ENCODE measurements at regions not wholly inside any gene's neighbourhood (a gene's known extent, or its start where the extent isn't known, plus 50 kb on each side); places are given as distances from the start of the nearest gene placed in this dataset.

DNA sequence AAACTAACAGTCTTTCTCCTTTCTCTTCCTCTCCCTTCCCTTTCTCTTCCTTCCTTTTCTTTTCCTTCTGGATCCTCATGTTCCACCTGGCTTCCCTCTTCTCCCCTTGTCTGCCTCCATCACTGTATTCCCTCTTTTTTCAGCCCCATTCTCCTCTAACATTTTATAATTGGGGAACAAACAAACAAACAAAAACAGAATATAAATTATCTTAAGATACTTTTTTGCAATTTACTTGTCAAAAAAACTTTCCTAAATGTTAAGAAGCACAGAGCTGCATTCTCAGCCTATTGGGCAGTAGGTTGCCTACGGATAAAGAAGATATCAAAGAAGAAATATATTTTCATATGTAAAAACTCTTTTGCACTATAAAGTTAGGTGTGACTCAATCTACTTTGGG is 1382.2 kb upstream of the MIR17HG start:
- Histone ChIP-seq H3K36me3 (no peaks in the 10 kb centered on the region), H3K4me3 (no peak overlapping the region), H3K9me3 (replicated peaks) (no peaks in the 10 kb centered on the region), H3K4me1 (no peaks in the 10 kb centered on the region), H3K27ac (replicated peaks) (no peak overlapping the region), H3K27me3 (ENCODE audit: low read depth) (no peaks in the 10 kb centered on the region)
- DNase-seq, result no peak
- intact Hi-C loops (cut with micrococcal nuclease), result no loop called here
- TF ChIP-seq, protein P1, sequence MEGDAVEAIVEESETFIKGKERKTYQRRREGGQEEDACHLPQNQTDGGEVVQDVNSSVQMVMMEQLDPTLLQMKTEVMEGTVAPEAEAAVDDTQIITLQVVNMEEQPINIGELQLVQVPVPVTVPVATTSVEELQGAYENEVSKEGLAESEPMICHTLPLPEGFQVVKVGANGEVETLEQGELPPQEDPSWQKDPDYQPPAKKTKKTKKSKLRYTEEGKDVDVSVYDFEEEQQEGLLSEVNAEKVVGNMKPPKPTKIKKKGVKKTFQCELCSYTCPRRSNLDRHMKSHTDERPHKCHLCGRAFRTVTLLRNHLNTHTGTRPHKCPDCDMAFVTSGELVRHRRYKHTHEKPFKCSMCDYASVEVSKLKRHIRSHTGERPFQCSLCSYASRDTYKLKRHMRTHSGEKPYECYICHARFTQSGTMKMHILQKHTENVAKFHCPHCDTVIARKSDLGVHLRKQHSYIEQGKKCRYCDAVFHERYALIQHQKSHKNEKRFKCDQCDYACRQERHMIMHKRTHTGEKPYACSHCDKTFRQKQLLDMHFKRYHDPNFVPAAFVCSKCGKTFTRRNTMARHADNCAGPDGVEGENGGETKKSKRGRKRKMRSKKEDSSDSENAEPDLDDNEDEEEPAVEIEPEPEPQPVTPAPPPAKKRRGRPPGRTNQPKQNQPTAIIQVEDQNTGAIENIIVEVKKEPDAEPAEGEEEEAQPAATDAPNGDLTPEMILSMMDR (IDR thresholded peaks at IDR 0.05; ENCODE audit: borderline replicate concordance), result no peak

- H3K27ac ChIP-seq (replicated peaks), result no peak overlapping the region
- intact Hi-C loops (cut with micrococcal nuclease), result no loop called here
- no peaks in the 10 kb centered on the region for H3K9me3 ChIP-seq (replicated peaks)
- no peak for DNase-seq
- no peaks in the 10 kb centered on the region for H3K27me3 ChIP-seq (ENCODE audit: low read depth)
- H3K4me3 ChIP-seq, result no peak overlapping the region
- no peaks in the 10 kb centered on the region for H3K4me1 ChIP-seq
- H3K36me3 ChIP-seq, result no peaks in the 10 kb centered on the region
- TF ChIP-seq, protein P1 (IDR thresholded peaks at IDR 0.05; ENCODE audit: borderline replicate concordance), result no peak
These were observed 1381.0 kb upstream of the MIR17HG start for GRCh38 chr13:89966524-89966923.

GRCh38 chr13:89967701-89968100 is 1379.8 kb upstream of the MIR17HG start:
- TF ChIP-seq, protein P1 (IDR thresholded peaks at IDR 0.05; ENCODE audit: borderline replicate concordance), result no peak
- intact Hi-C loops (cut with micrococcal nuclease), result no loop called here

GRCh38 chr13:89968470-89968869 is 1379.0 kb upstream of the MIR17HG start:
- H3K4me3 ChIP-seq, result no peak overlapping the region
- H3K36me3 ChIP-seq, result no peaks in the 10 kb centered on the region
- DNase-seq, result no peak
- intact Hi-C loops (cut with micrococcal nuclease), result no loop called here
- TF ChIP-seq, protein P1 (IDR thresholded peaks at IDR 0.05; ENCODE audit: borderline replicate concordance), result no peak
- H3K27ac ChIP-seq (replicated peaks), result no peak overlapping the region
- H3K27me3 ChIP-seq (ENCODE audit: low read depth), result no peaks in the 10 kb centered on the region
- H3K4me1 ChIP-seq, result no peaks in the 10 kb centered on the region
- no peaks in the 10 kb centered on the region for H3K9me3 ChIP-seq (replicated peaks)

More at GRCh38 chr13:89967701-89968100, 1379.8 kb upstream of the MIR17HG start:
- Histone ChIP-seq H3K4me3 (no peak overlapping the region), H3K27ac (replicated peaks) (no peak overlapping the region), H3K4me1 (no peaks in the 10 kb centered on the region), H3K36me3 (no peaks in the 10 kb centered on the region), H3K27me3 (ENCODE audit: low read depth) (no peaks in the 10 kb centered on the region), H3K9me3 (replicated peaks) (no peaks in the 10 kb centered on the region)
- DNase-seq, result no peak

GRCh38 chr13:89970353-89970709 is 1377.2 kb upstream of the MIR17HG start:
- TF ChIP-seq, protein P1 (IDR thresholded peaks at IDR 0.05; ENCODE audit: borderline replicate concordance), result no peak
- DNase-seq, result no peak
- intact Hi-C loops (cut with micrococcal nuclease), result no loop called here

DNA sequence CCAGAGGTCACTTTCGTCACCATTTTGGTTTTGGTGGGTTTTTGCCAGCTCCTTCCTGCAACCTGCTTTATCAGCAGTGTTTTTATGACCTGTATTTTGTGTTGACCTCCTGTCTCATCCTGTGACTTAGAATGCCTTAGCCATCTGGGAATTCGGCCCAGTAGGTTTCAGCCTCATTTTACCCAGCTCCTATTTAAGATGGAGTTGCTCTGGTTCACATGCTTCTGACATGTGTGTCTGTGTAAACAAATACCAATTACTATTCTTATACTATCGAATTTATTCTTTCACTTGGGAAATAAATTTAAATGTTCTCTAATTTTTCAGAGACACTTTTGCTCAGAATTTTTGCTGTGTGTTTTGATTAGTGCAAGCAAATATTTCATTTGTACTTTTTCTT is 1370.3 kb upstream of the MIR17HG start:
- intact Hi-C loops (cut with micrococcal nuclease), result no loop called here
- Histone ChIP-seq H3K36me3 (no peaks in the 10 kb centered on the region), H3K27me3 (ENCODE audit: low read depth) (no peaks in the 10 kb centered on the region), H3K4me3 (no peak overlapping the region), H3K9me3 (replicated peaks) (no peaks in the 10 kb centered on the region), H3K27ac (replicated peaks) (no peak overlapping the region), H3K4me1 (no peaks in the 10 kb centered on the region)
- TF ChIP-seq, protein P1 (IDR thresholded peaks at IDR 0.05; ENCODE audit: borderline replicate concordance), result no peak
- no peak for DNase-seq

More at GRCh38 chr13:89970353-89970709, 1377.2 kb upstream of the MIR17HG start:
- Histone ChIP-seq H3K27ac (replicated peaks) (no peak overlapping the region), H3K9me3 (replicated peaks) (no peaks in the 10 kb centered on the region), H3K36me3 (no peaks in the 10 kb centered on the region), H3K4me1 (no peaks in the 10 kb centered on the region), H3K27me3 (ENCODE audit: low read depth) (no peaks in the 10 kb centered on the region), H3K4me3 (no peak overlapping the region)

All from left ventricle myocardium inferior (tissue), 1 donor.